Omental fat pad (tissue), 3 donors: ENCODE measurements at regions not wholly inside any gene's neighbourhood (a gene's known extent, or its start where the extent isn't known, plus 50 kb on each side); places are given as distances from the start of the nearest gene placed in this dataset.

Experiments
- ATAC-seq: fragments of 150-250 bp; one replicate; pipeline ENCODE4 v1.9.1; 2016; ENCODE audit warnings: mild to moderate bottlenecking, moderate library complexity; ENCODE audit not compliant: low FRiP score
- DNase-seq: peaks from one replicate; pipeline ENCODE4 v3.0.0-alpha.2; 2019; ENCODE audit warnings: low spot score
- TF ChIP-seq, protein P1 (sequence below), 3 donors: fragments of 450-650 bp; IDR thresholded peaks; one replicate each; pipeline ENCODE4 v1.5.1; 2016 to 2017; ENCODE audit warnings: antibody characterized with exemption in 3 of 3, mild to moderate bottlenecking in 3 of 3, moderate library complexity in 2 of 3

DNA sequence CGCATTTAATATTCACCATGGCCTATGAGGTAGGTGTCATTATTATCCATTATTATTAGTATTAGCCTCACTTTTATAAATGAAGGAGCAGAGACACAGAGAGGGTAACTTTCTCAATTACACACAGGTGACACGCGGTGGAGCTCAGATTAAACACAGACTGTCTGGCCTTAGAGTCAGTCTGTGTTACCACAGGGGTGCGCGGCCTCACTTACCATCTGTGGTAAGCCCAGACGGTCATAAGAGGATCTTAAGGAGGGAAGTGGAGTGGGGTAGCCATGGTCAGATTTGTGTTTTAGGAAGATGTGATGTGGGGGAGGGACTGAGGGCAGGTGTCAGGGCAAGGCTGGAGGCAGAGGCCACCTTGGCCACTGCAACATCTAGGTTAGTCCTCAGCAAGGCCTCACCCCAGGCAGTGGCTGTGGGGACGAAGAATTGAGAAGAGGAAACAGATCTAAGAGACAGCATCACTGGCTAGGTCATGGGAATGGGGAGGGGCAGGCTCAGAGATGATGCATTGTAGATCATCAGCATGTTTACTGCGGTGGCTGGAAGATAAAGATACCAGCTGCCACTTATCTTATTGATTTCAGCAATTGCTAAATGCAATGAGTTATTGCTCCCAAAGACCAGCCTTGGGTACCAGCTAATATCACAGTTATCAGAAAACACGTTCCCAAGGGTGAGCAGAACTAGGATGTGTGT, 67.1 kb downstream of the SERPINA3 start:
- TF ChIP-seq, protein P1, sequence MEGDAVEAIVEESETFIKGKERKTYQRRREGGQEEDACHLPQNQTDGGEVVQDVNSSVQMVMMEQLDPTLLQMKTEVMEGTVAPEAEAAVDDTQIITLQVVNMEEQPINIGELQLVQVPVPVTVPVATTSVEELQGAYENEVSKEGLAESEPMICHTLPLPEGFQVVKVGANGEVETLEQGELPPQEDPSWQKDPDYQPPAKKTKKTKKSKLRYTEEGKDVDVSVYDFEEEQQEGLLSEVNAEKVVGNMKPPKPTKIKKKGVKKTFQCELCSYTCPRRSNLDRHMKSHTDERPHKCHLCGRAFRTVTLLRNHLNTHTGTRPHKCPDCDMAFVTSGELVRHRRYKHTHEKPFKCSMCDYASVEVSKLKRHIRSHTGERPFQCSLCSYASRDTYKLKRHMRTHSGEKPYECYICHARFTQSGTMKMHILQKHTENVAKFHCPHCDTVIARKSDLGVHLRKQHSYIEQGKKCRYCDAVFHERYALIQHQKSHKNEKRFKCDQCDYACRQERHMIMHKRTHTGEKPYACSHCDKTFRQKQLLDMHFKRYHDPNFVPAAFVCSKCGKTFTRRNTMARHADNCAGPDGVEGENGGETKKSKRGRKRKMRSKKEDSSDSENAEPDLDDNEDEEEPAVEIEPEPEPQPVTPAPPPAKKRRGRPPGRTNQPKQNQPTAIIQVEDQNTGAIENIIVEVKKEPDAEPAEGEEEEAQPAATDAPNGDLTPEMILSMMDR (IDR thresholded peaks at IDR 0.05) = no peak
- no peak for DNase-seq
- no peak for ATAC-seq

DNA sequence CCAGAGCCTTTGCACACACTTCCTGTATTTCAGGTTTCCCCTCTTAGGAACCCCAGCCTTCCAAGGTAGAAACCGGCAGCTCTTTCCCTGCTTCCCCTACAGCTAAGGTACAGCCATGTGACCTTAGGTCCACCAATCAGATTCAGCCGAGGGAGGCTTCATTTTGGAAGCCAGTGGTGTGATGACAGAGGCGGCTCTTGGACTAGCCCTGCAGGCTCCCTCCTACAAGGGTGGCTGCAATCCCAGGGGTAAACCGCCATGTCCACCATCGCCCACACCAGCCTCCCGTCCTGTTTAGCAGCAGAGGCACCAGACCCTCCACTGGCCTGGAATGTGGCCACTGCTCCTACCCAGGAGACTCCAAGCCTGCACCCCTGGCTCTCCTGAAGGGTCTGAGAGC, 65.6 kb downstream of the SERPINA3 start:
- ATAC-seq (no peak), DNase-seq (no peak)
- TF ChIP-seq, protein P1 (IDR thresholded peaks at IDR 0.05) = no peak

DNA sequence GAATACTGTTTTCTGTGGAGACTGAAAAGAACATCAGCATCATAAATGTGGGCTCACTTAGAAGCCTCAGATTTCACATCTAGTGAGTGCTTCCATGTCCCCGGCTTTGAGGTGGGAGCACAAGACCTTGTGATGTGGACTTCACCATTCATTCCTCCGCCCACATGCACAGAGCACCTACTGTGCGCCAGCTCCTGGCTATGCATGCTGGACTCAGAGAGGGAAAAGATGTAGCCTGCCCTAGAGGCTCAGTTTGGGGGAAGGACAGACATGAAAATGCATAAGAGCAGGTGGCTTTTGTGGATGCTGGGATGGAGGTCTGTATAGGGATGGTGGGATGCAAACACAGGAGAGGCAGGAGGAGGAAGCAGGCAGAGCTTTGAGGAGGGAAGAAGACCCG, 65.0 kb downstream of the SERPINA3 start:
- DNase-seq (no peak), ATAC-seq (no peak)
- TF ChIP-seq, protein P1 (IDR thresholded peaks at IDR 0.05) = no peak

DNA sequence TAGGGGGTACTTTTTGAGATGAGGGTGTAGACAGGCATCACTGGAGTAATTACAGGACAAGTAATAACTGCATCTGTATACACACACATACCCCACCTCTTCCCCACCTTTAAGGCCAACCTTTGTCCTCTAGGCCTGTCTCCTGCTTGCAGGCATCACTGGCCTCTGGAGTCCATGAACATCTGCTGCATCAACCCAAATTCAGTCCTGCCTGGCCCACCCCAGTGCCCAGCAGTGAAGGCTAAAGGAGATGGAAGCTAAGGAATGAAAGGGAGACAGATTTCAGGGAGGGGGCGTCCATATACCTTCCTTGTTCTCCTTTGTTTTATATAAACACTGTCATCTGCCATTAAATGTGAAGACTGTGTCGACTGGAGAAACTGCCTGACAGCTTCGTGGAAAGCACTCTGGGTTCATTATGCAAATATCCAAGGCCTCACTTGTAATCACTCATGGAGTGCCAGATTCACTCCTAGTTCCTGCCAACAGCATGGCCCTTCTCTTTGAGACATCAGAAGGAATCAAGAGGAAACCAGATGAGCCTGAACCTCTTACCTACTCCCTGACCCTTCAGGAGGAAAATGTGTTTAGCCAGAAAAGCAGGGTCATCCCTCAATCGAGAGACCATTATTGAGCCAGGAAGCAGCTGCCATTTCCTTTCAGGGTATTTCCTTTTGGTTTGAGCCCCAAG, 64.4 kb downstream of the SERPINA3 start:
- no peak for ATAC-seq
- TF ChIP-seq, protein P1 (IDR thresholded peaks at IDR 0.05) = no peak

DNA sequence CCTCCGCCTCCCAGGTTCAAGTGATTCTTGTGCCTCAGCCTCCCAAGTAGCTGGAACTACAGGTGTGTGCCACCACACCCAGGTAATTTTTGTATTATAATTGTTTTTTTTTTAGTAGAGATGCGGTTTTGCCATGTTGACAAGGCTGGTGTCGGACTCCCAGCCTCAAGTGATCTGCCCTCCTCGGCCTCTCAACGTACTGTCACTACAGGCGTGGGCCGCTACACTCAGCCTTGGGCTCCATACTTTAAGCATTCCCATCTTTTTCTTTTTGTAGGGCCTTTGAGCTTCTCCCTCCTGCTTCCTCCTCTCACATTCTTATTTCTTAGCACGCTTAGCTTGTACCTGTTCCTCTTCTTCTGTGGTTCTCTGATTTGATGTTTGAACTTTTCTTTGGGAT, 62.8 kb downstream of the SERPINA3 start:
- DNase-seq = no peak
- ATAC-seq = no peak
- TF ChIP-seq, protein P1 (IDR thresholded peaks at IDR 0.05) = no peak

More for the DNA sequence above, 64.4 kb downstream of the SERPINA3 start:
- DNase-seq = no peak

DNA sequence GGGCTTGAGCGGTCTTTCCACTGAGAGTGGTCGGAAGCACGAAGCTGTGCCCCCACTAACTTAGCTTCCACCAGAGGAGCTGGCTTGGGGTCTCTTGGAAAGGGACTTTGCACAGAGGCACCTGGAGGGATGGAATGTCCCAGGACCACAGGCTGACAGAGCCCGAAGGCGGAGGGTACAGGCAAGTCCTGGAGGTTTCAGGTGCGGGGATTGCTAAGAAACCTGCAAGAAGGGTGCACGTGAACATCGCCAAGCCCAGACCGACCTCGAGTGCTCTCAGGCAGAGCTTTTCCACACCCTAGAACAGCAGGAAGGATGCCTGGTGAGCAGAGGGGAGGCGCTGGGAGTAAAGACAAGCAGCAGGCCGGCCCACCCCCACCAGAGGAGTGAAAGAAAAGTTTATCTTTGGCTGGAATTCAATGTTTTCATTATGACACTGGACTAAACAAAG, 61.6 kb downstream of the SERPINA3 start:
- ATAC-seq (no peak), DNase-seq (no peak)
- TF ChIP-seq, protein P1 (IDR thresholded peaks at IDR 0.05) = no peak
